ENCODE measurements at regions not wholly inside any gene's neighbourhood (a gene's known extent, or its start where the extent isn't known, plus 50 kb on each side); places are given as distances from the start of the nearest gene placed in this dataset.
A peak's percentile ranks its signal among the peaks of the same experiment; 100 is the strongest.

DNA sequence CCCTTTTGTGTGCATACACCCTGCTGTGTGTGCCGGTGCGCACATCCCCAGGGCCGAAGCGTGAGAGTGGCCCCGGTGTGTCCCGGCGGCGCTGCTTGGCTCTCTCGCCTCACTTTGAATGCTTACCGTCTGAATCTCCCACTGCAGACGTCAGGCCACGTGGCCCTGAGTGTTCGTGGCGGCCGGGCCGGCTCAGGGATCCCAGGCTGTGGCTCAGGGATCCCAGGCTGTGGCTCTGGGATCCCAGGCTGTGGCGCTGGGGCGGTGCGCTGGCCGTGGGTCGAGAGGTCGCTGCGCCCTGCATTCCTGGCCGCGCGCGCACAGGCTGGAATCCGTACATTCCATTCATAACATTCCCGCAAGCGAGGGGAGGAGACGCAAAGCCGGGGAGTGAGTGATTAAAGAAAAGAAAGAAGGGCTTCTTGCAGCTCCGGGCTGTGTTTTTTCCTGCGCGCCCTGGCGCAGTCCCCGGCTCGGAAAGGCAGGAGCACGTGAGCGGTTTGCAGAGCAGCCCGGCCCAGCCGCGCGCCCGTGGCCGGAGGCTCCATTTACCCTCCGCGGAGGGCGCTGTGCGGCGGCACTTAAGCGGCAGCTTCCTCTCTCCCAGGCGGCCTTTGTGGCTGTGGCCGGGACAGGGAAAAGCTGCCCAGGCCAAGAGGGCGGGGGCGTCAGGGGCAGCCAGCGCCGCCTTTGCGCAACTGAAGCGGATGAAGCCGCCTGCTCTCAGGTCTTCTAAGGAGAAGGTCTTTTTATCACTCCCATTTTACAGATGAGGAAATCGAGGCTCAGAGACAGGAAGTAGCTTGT lies 87.0 kb upstream of the ALDH1L1 start (continued):
- TF ChIP-seq GABPA (IDR thresholded peaks at IDR 0.05; ENCODE audit: borderline replicate concordance, insufficient read depth, low read length) (0 out of 2 replicates have a peak, but pooled peaks have one; percentile 21), RBBP5 (IDR thresholded peaks at IDR 0.05; ENCODE audit: borderline replicate concordance, low read depth, low read length) (peak; percentile 37; the same call in 1 of the 2 replicates), HDAC6 (IDR thresholded peaks at IDR 0.05; ENCODE audit: low read depth, low read length) (no peak), POLR2AphosphoS5 (IDR thresholded peaks at IDR 0.05; ENCODE audit: low read depth, low read length) (0 out of 2 replicates have a peak, but pooled peaks have one; percentile 15), TAF1 (IDR thresholded peaks at IDR 0.05; ENCODE audit: low read depth, low read length) (peak; percentile 68; the same call in 1 of the 2 replicates), EGR1 (IDR thresholded peaks at IDR 0.05; ENCODE audit: borderline replicate concordance, low read depth, low read length) (peak; percentile 69; the same call in 1 of the 2 replicates), TBP (IDR thresholded peaks at IDR 0.05; ENCODE audit: low read depth, low read length) (peak; percentile 64; the same call in 1 of the 2 replicates), KDM1A (IDR thresholded peaks at IDR 0.05; ENCODE audit: borderline replicate concordance, low read length) (peak; percentile 98), SUZ12 (IDR thresholded peaks at IDR 0.05; ENCODE audit: low read length) (no peak), NANOG (IDR thresholded peaks at IDR 0.05; ENCODE audit: insufficient read depth, low read depth, low read length, poor library complexity, severe bottlenecking) (no peak), BACH1 (IDR thresholded peaks at IDR 0.05; ENCODE audit: low read length) (no peak; the same call in none of the 2 replicates), JUND (IDR thresholded peaks at IDR 0.05; ENCODE audit: low read length) (no peak), SIN3A (conservative IDR thresholded peaks at IDR 0.05 in 1 of 2, IDR thresholded peaks at IDR 0.05 in 1 of 2; ENCODE audit: low read depth in 1 of 2, low read length in 2 of 2) (no peak), TCF12 (IDR thresholded peaks at IDR 0.05; ENCODE audit: low read depth, low read length) (no peak), SP1 (IDR thresholded peaks at IDR 0.05; ENCODE audit: low read depth, low read length) (peak; percentile 29; the same call in 1 of the 2 replicates), TAF7 (optimal IDR thresholded peaks at IDR 0.05; ENCODE audit: borderline replicate concordance, low read depth, low read length) (no peak), BCL11A (IDR thresholded peaks at IDR 0.05; ENCODE audit: low read depth in 2 of 2, low read length in 2 of 2) (no peak), ZNF274 (IDR thresholded peaks at IDR 0.05; ENCODE audit: borderline replicate concordance, extremely low read depth, low read length) (no peak), POU5F1 (IDR thresholded peaks at IDR 0.05; ENCODE audit: low read depth, low read length) (no peak), CHD2 (IDR thresholded peaks at IDR 0.05; ENCODE audit: low read length) (no peak), KDM4A (IDR thresholded peaks at IDR 0.05; ENCODE audit: low read depth, low read length, severe bottlenecking) (peak; percentile 61)
- TF ChIP-seq, protein P1, sequence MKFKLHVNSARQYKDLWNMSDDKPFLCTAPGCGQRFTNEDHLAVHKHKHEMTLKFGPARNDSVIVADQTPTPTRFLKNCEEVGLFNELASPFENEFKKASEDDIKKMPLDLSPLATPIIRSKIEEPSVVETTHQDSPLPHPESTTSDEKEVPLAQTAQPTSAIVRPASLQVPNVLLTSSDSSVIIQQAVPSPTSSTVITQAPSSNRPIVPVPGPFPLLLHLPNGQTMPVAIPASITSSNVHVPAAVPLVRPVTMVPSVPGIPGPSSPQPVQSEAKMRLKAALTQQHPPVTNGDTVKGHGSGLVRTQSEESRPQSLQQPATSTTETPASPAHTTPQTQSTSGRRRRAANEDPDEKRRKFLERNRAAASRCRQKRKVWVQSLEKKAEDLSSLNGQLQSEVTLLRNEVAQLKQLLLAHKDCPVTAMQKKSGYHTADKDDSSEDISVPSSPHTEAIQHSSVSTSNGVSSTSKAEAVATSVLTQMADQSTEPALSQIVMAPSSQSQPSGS (IDR thresholded peaks at IDR 0.05; ENCODE audit: low read length), result peak; percentile 13; the same call in 1 of the 2 replicates
